ENCODE measurements at regions not wholly inside any gene's neighbourhood (a gene's known extent, or its start where the extent isn't known, plus 50 kb on each side); places are given as distances from the start of the nearest gene placed in this dataset.

DNA sequence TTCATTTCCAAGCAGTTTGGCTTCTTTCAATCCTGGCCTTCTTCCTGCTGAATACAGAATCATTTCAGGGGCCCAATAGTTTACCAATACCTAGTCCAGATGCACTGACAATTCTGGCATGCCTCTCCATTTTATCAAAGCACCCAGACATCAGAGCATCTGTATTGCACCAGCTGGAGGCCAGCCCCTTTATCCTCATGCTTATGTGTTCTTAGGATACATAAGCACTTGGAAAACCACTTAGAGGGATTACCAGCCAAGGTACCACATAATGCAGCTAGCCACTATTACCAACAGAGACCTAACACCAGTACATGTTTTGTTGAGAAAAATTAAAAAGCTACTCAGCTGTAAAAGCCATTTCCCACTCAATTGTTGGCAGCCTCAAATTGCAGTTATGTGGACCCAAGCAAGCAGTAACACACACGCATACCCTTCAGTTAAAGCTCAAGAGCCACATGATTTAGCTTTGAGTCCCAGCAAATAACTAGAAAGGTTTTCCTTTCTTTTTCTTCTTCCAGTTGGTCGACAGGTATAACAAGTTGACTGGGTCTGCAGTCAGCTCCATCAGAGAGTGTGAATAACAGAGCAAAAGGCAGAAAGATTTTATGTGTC is 263.8 kb downstream of the DIO2 start:
- no TSS peak for BruUV-seq (replicated peaks)
- no peak overlapping the region for H3K4me3 ChIP-seq (replicated peaks in 1 of 2; ENCODE audit: low read depth in 1 of 2, low read length in 2 of 2)
- ChIA-PET POLR2A (no interaction called here), CTCF (no interaction called here), RAD21 (ENCODE audit: low non-redundant PET in 1 of 2, low total read pairs in 2 of 2, uncharacterized antibody in 2 of 2, unreplicated experiment in 2 of 2) (no interaction called here)
- no peaks in the 10 kb centered on the region for H4K20me1 ChIP-seq (ENCODE audit: insufficient read depth)
- DNase-seq (ENCODE audit: low read depth, low spot score), result no peak
- H3K27ac ChIP-seq (ENCODE audit: low read depth, low read length), result no peak overlapping the region
- intact Hi-C loops (cut with micrococcal nuclease), result no loop called here
- no peaks in the 10 kb centered on the region for H3K36me3 ChIP-seq (ENCODE audit: control insufficient read depth in 1 of 2, insufficient read depth in 2 of 2, low read length in 2 of 2)
- H3K4me2 ChIP-seq (ENCODE audit: low read length), result no peak overlapping the region
- no peak for TF ChIP-seq ZNF274 (IDR thresholded peaks at IDR 0.05; ENCODE audit: low read depth, low read length)
- TF ChIP-seq RAD21 (IDR thresholded peaks at IDR 0.05; ENCODE audit: low read depth), result no peak
- TF ChIP-seq CEBPB (IDR thresholded peaks at IDR 0.05; ENCODE audit: low read depth), result no peak
- TF ChIP-seq, protein P1, sequence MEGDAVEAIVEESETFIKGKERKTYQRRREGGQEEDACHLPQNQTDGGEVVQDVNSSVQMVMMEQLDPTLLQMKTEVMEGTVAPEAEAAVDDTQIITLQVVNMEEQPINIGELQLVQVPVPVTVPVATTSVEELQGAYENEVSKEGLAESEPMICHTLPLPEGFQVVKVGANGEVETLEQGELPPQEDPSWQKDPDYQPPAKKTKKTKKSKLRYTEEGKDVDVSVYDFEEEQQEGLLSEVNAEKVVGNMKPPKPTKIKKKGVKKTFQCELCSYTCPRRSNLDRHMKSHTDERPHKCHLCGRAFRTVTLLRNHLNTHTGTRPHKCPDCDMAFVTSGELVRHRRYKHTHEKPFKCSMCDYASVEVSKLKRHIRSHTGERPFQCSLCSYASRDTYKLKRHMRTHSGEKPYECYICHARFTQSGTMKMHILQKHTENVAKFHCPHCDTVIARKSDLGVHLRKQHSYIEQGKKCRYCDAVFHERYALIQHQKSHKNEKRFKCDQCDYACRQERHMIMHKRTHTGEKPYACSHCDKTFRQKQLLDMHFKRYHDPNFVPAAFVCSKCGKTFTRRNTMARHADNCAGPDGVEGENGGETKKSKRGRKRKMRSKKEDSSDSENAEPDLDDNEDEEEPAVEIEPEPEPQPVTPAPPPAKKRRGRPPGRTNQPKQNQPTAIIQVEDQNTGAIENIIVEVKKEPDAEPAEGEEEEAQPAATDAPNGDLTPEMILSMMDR (IDR thresholded peaks at IDR 0.05 in 2 of 3, conservative IDR thresholded peaks at IDR 0.05 in 1 of 3; ENCODE audit: borderline replicate concordance in 1 of 3, insufficient read depth in 1 of 3, low read depth in 2 of 3, low read length in 2 of 3), result no peak
- no peak for TF ChIP-seq SP1 (IDR thresholded peaks at IDR 0.05; ENCODE audit: low read depth)
- TF ChIP-seq POLR2AphosphoS5 (IDR thresholded peaks at IDR 0.05; ENCODE audit: low read depth, low read length), result no peak
- TF ChIP-seq, protein P2, sequence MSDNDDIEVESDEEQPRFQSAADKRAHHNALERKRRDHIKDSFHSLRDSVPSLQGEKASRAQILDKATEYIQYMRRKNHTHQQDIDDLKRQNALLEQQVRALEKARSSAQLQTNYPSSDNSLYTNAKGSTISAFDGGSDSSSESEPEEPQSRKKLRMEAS (IDR thresholded peaks at IDR 0.05), result no peak
- no peak for TF ChIP-seq JUND (IDR thresholded peaks at IDR 0.05)
- no peak for TF ChIP-seq POLR2A (IDR thresholded peaks at IDR 0.05; ENCODE audit: borderline replicate concordance, extremely low read depth, insufficient read depth, insufficient read length)
- no peak for TF ChIP-seq ZFX (IDR thresholded peaks at IDR 0.05)
- TF ChIP-seq, protein P3, sequence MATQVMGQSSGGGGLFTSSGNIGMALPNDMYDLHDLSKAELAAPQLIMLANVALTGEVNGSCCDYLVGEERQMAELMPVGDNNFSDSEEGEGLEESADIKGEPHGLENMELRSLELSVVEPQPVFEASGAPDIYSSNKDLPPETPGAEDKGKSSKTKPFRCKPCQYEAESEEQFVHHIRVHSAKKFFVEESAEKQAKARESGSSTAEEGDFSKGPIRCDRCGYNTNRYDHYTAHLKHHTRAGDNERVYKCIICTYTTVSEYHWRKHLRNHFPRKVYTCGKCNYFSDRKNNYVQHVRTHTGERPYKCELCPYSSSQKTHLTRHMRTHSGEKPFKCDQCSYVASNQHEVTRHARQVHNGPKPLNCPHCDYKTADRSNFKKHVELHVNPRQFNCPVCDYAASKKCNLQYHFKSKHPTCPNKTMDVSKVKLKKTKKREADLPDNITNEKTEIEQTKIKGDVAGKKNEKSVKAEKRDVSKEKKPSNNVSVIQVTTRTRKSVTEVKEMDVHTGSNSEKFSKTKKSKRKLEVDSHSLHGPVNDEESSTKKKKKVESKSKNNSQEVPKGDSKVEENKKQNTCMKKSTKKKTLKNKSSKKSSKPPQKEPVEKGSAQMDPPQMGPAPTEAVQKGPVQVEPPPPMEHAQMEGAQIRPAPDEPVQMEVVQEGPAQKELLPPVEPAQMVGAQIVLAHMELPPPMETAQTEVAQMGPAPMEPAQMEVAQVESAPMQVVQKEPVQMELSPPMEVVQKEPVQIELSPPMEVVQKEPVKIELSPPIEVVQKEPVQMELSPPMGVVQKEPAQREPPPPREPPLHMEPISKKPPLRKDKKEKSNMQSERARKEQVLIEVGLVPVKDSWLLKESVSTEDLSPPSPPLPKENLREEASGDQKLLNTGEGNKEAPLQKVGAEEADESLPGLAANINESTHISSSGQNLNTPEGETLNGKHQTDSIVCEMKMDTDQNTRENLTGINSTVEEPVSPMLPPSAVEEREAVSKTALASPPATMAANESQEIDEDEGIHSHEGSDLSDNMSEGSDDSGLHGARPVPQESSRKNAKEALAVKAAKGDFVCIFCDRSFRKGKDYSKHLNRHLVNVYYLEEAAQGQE (IDR thresholded peaks at IDR 0.05; ENCODE audit: low read depth), result no peak
- TF ChIP-seq TCF7L2 (IDR thresholded peaks at IDR 0.05; ENCODE audit: borderline replicate concordance, extremely low read depth, insufficient read depth, insufficient read length), result no peak
- TF ChIP-seq ELF1 (IDR thresholded peaks at IDR 0.05; ENCODE audit: borderline replicate concordance, low read depth), result no peak
- TF ChIP-seq CBX3 (IDR thresholded peaks at IDR 0.05; ENCODE audit: low read depth), result no peak
- no peak for TF ChIP-seq EZH2 (IDR thresholded peaks at IDR 0.05)
- TF ChIP-seq FOSL1 (IDR thresholded peaks at IDR 0.05; ENCODE audit: low read depth), result no peak
- no peak for TF ChIP-seq SRF (IDR thresholded peaks at IDR 0.05; ENCODE audit: low read depth)
- no peak for TF ChIP-seq SIN3A (IDR thresholded peaks at IDR 0.05; ENCODE audit: low read depth)
- no peak for TF ChIP-seq EZH2phosphoT487 (IDR thresholded peaks at IDR 0.05; ENCODE audit: borderline replicate concordance)
- H3K27me3 ChIP-seq (ENCODE audit: insufficient read depth, low read length), result no peaks in the 10 kb centered on the region
- H3K79me2 ChIP-seq (ENCODE audit: insufficient read depth, low read length), result no peaks in the 10 kb centered on the region
- H3K9me3 ChIP-seq (ENCODE audit: control insufficient read depth in 1 of 2, insufficient read depth in 1 of 2, low read depth in 1 of 2, low read length in 2 of 2), result peaks cover 5 to 7% of the 10 kb centered on the region in 2 experiments; a peak in 2 of 4 replicates
- no peak overlapping the region for H2AFZ ChIP-seq (ENCODE audit: low read depth, low read length, poor library complexity, severe bottlenecking)
- ATAC-seq, result no peak
- no peaks in the 10 kb centered on the region for H3K9me2 ChIP-seq (ENCODE audit: insufficient read depth)
- H3K9ac ChIP-seq (ENCODE audit: low read length), result no peak overlapping the region
- H3K4me1 ChIP-seq (ENCODE audit: control insufficient read depth in 1 of 2, insufficient read depth in 2 of 2, low read length in 2 of 2), result no peaks in the 10 kb centered on the region

Measured in HCT116 (cell line).